GM19467 (cell line): ENCODE measurements at regions not wholly inside any gene's neighbourhood (a gene's known extent, or its start where the extent isn't known, plus 50 kb on each side); places are given as distances from the start of the nearest gene placed in this dataset.
"Not testable (repeated sequence)": the region's sequence is repeated elsewhere in the genome, so short reads cannot be mapped to it uniquely, and the experiment has no call there.

Source experiments
- ATAC-seq: cut with Tn5 transposase; IDR thresholded peaks from one replicate; pipeline ENCODE4 v1.9.1; 2021; ENCODE audit warnings: mild to moderate bottlenecking, moderate library complexity; ENCODE audit not compliant: unreplicated experiment

GRCh38 chr1:228889289-228889688, 154.0 kb downstream of the RHOU start:
- no peak for ATAC-seq

- no peak for ATAC-seq
These were observed 156.2 kb downstream of the RHOU start for GRCh38 chr1:228891272-228892034.

- not testable (repeated sequence) for ATAC-seq
These were observed 156.9 kb downstream of the RHOU start for GRCh38 chr1:228892200-228892599.

GRCh38 chr1:228894442-228894989, 159.2 kb downstream of the RHOU start:
- ATAC-seq: no peak

GRCh38 chr1:228897901-228898300, 162.6 kb downstream of the RHOU start:
- ATAC-seq: no peak

- ATAC-seq: no peak
These were observed 163.3 kb downstream of the RHOU start for GRCh38 chr1:228898582-228898992.

- no peak for ATAC-seq
These were observed 164.2 kb downstream of the RHOU start for GRCh38 chr1:228899421-228899956.

GRCh38 chr1:228900099-228900885, 165.0 kb downstream of the RHOU start:
- ATAC-seq: no peak

- ATAC-seq: no peak
These were observed 165.7 kb downstream of the RHOU start for GRCh38 chr1:228900886-228901392.

GRCh38 chr1:228901936-228902681, 166.8 kb downstream of the RHOU start:
- no peak for ATAC-seq

GRCh38 chr1:228902781-228903433, 167.6 kb downstream of the RHOU start:
- no peak for ATAC-seq

GRCh38 chr1:228903434-228904071, 168.3 kb downstream of the RHOU start:
- no peak for ATAC-seq

- no peak for ATAC-seq
These were observed 168.9 kb downstream of the RHOU start for GRCh38 chr1:228904222-228904621.

- no peak for ATAC-seq
These were observed 170.4 kb downstream of the RHOU start for GRCh38 chr1:228905701-228906101.

- no peak for ATAC-seq
These were observed 171.1 kb downstream of the RHOU start for GRCh38 chr1:228906223-228906860.

GRCh38 chr1:228911225-228912210, 176.2 kb downstream of the RHOU start:
- ATAC-seq: no peak

- no peak for ATAC-seq
These were observed 178.5 kb downstream of the RHOU start for GRCh38 chr1:228913626-228914414.
